D341Med (cell line): ENCODE measurements at regions not wholly inside any gene's neighbourhood (a gene's known extent, or its start where the extent isn't known, plus 50 kb on each side); places are given as distances from the start of the nearest gene placed in this dataset.
"Not testable (repeated sequence)": the region's sequence is repeated elsewhere in the genome, so short reads cannot be mapped to it uniquely, and the experiment has no call there.

Source experiments
- DNase-seq: peaks from one replicate; pipeline ENCODE4 v3.0.0; 2012; ENCODE audit warnings: low spot score

GRCh38 chr4:33650036-33650435, 2594.3 kb downstream of the ARAP2 start:
- no peak for DNase-seq

DNA sequence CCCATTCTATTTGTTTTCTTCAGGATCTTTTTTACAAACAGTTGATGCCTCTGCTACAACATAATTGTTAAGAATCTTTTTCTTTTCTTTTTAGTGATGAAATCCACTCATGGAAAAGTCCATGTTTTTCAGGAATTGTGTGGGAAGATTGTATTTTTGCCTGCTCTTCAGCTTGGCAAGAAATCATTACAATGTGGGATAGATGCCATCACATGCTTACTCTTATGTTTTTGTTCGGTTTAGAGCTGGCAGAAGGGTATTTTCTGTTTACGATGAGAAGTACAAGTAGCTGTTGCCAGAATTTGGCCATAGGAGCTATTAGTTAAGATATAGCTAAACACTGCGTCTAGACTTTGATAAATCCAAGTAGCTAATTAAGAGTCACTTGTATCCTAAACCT, 2585.3 kb downstream of the ARAP2 start:
- DNase-seq: no peak

- DNase-seq: no peak
These were observed 2582.7 kb downstream of the ARAP2 start for GRCh38 chr4:33661636-33662035.

DNA sequence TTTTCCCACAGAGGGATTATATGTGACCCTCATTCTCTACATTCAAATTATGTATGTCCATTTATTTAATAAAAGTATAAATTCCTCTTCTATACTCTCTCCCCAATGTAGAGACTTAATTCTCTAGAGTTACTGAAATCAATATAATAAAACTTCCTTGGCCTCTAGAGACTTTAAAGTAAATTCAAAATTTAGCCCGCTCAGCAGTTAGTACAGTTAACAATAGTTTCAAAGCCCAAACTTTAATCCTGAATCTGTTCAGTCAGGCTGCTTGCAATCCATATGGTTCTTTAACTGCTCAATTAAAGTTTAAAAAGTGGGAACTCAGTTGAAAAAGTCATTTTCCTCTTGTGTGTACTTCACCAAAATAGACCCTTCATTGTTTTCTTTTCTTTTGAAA, 2558.4 kb downstream of the ARAP2 start:
- DNase-seq: no peak

DNA sequence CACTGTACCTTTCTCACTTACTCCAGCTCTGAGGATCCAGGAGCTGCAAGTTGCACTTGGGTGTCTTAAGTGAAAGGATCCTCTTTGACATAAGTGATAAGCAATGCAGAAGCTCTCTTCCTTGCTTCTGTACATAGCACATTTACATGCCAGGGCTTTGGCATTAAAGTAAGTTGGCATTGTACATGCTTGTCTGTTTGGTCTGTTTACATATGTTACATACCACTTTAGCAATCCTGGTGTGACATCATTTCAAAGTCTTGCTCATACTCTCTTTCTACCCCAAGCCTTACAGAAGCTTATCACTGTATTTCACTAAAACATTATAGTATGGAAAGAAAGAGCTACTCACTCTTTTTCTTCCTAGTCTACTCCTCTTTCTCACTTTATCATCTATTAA, 2548.3 kb downstream of the ARAP2 start:
- DNase-seq: no peak

DNA sequence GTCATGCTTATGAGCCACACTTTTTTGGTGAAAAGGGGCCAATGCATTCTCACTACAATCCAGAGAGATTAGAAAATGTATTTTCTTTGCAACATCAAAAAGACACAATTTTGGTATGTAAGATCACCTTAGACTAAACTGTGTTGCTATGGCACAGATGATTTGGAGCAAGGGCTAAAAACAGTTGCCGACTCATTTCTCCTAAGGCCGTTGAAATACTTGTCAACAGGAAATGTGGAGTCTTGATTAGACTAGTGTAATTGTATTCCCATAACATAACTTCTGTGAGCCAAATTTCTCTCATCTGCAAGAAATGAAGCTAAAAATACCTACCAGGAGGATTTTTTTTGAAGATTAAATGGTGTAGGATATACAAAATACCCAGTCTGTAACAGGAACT, 2547.7 kb downstream of the ARAP2 start:
- no peak for DNase-seq

GRCh38 chr4:33709247-33709646, 2535.1 kb downstream of the ARAP2 start:
- DNase-seq: no peak

DNA sequence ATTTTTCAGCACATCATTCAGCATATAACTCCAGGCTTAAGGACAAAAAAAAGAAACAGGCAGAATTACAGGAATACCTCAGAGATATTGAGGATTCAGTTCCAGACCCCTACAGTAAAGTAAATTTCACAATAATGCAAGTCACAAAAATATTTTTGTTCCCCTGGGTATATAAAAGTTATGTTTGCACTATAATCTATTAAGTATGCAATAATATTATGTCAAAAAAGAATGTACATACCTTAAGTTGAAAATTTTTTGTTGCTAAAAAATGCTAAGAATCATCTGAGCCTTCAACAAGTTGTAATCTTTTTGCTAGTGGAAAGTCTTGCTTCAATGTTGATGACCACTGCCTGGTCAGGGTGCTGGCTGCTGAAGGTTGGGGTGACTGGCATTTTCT, 2532.5 kb downstream of the ARAP2 start:
- DNase-seq: no peak

- DNase-seq: no peak
These were observed 2529.3 kb downstream of the ARAP2 start for GRCh38 chr4:33714971-33715370.

DNA sequence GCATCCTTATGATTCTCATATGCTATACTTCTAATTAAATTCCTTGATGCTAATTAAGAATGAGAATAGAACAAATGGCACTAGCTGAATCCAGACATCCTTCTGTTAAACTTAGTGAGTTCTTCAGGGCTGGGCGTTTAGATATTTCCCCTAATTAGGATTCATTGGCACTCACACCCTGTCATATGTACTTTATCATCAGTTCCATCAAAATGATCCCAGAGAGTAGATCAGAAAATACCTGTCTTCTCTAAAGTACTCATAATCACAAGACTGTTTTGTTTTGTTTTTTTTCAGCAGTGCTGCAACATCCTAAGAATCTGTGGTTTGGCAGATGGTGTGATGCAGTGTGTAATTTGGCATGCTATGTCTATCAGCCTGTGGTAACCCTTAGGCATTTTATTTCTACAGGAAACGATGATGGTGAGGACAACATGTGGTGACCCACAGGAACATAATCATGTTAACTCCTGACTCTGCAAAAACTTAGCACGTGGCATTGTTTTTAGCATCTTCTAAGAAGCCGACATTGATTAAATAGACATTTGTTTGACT, 2528.4 kb downstream of the ARAP2 start:
- DNase-seq: no peak

- DNase-seq: no peak
These were observed 2522.1 kb downstream of the ARAP2 start for GRCh38 chr4:33722254-33722653.

DNA sequence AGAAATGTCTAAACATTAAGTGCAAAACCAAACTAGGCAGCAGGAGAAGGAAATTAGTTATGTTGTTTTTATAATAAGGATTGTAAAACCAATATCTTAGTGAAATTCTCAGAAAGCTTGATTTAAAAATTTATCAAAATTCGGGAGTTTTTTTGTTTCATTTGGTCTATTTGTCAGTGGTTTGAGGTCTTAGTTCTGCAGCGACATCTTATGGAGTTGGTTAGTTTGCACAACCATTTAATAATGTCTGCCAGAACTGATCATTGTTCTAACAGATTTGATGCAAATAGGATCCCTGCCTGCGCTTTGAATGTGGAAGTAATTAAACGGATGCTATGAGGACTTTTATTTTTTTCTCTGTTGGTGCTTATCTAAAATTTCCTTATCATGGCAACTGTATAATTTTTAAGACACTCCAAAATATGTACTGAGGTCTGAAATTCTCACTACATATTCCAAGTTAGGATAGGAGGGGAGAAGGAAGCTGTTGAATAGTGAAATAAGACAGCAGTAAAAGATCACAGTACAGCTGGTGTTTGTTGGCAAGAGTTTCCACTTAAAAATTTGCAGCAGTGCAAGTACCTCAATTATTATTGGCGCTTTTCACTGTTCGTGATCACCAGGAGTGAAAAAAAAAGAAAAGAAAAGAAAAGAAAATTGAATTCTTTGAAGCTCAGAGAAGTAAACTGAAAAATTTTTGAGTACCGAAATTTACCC, 2521.4 kb downstream of the ARAP2 start:
- DNase-seq: no peak

DNA sequence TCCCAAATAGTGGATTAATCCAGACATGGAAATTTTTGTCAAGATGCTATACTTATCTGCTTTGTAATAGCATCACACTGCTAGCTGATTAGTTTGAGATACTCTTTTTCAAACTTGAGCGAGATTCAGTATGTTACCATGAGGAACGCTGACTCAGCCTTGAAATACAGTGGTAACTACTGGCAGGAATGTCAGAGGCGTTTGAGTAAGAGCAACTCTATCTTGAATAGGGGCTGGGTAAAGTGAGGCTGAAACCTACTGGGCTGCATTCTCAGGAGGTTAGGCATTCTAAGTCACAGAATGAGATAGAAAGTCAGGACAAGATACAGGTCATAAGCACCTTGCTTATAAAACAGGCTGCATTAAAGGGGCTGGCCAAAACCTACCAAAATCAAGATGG, 2519.6 kb downstream of the ARAP2 start:
- no peak for DNase-seq

GRCh38 chr4:33725861-33726260, 2518.5 kb downstream of the ARAP2 start:
- DNase-seq: no peak

DNA sequence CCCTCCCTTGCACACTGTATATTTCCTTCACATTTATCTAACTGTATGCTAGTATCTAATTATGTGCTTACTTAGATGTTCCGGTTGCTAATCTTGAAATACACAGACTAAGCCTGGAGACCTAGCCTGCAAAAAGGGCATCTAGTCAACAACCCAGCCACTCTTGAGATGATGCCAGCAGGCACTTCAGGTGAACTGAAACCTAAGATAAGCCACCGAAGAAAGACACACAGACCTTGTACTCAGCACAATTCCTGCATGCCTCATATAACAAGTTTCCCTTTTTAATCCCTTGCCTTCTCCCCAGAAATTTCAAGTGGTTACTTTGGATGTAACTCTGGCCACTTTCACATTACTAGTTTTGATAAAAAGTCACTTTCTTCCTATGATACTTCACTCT, 2506.6 kb downstream of the ARAP2 start:
- no peak for DNase-seq

DNA sequence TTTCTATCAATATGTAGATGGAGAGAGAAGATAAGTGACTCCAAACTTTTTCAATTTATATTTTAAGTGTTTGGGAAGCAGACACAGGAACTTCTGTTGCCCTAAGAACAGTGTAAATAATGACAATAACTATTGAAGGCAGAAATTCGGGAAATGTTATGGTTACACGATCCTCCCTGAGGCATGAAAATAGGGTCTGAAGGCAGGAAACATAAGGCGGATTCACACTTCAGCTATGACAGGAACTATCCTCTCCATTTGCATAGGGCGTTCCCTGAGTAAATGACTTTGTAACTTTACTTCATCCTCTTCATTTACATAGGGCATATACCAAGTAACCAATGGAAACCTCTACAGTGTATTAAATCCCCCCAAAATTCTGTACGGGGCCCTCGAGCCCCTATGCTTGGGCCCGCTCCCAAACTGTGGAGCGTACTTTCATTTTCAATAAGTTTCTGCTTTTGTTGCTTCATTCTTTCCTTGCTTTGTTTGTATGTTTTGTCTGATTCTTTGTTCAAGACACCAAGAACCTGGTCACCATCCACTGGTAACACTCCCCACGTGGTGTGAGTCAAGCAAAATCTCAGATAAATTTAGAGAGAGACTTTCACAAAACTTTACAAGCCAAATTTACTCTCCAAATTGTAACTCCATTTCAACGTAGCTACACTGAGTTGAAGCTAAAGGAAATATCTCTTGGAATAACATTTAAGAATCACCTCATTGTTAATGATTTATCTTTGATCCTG, 2504.3 kb downstream of the ARAP2 start:
- DNase-seq: no peak

DNA sequence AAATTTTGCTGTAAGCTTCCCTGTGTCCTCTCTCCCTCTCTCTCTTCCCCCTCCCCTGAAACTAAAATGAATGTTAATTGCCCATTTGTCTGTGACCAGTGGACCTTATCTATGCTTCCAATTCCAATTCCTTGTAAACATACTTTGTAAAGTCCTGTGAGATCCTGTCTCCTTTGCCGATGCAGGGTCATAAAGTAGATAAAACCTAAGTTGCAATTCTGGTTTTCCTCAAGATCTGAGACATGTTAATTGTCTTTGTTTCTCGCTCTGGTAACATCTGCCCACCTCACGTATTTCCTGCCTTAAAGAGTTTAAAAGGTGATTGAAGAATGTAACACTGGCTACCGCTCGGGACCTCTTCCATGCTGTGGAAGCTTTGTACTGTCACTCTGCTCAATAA, 2503.4 kb downstream of the ARAP2 start:
- DNase-seq: not testable (repeated sequence)

- DNase-seq: no peak
These were observed 2497.3 kb downstream of the ARAP2 start for GRCh38 chr4:33746979-33747378.

GRCh38 chr4:33751050-33751449, 2493.3 kb downstream of the ARAP2 start:
- no peak for DNase-seq

DNA sequence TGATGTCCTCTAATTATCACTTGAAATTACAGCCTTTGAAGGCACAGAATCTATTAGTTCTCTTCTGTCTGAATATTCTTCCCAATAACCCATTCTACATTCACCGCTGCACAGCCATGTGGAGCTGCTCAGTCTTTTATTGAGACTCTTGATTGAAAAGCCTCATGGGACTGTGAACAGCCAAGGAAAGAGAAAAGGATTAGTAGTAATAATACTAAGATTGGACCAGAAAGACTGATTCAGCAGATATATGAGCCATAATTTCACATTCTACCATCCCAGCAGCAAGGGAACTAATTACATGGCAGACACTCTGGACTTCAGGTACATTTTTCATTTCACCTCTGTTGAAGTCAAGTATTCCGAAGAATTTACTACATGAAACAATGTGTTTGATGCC, 2471.7 kb downstream of the ARAP2 start:
- DNase-seq: no peak

GRCh38 chr4:33780952-33781791, 2463.1 kb downstream of the ARAP2 start:
- no peak for DNase-seq

GRCh38 chr4:33785843-33786242, 2458.5 kb downstream of the ARAP2 start:
- no peak for DNase-seq

GRCh38 chr4:33802578-33802977, 2441.7 kb downstream of the ARAP2 start:
- DNase-seq: no peak
